A673 (cell line): ENCODE measurements at regions not wholly inside any gene's neighbourhood (a gene's known extent, or its start where the extent isn't known, plus 50 kb on each side); places are given as distances from the start of the nearest gene placed in this dataset.

Source experiments
- BruUV-seq: library from RNA; stranded (reverse); fragments of 400-500 nt; replicated peaks from 2 replicates; lab custom pipeline; 2021; lab: Mats Ljungman, UMichigan
- CTCF ChIA-PET: fragments of 300-600 bp; sonication (Branson Sonifier 250); formaldehyde crosslinking; loops from one replicate; lab custom pipeline; 2022; ENCODE audit warnings: antibody characterized with exemption; lab: Charles Lee
- POLR2A ChIA-PET: fragments of 300-600 bp; sonication (Branson Sonifier 250); formaldehyde crosslinking; loops from one replicate; lab custom pipeline; 2022; ENCODE audit warnings: antibody characterized with exemption; ENCODE audit not compliant: low non-redundant PET; lab: Charles Lee
- DNase-seq: peaks from one replicate; pipeline ENCODE4 v3.0.0-alpha.2; 2015; ENCODE audit warnings: low spot score
- H3K27ac ChIP-seq: fragments of 200-600 bp; sonication (generic); 2 replicates; pipeline ENCODE4 v1.5.1; 2016; ENCODE audit warnings: mixed run types, low read depth, mild to moderate bottlenecking, mixed read lengths, antibody characterized with exemption, low read length; ENCODE audit not compliant: poor library complexity, severe bottlenecking
- H3K27me3 ChIP-seq: fragments of 200-600 bp; sonication (generic); replicated peaks from 2 replicates; pipeline ENCODE4 v1.6.1; 2017; ENCODE audit warnings: mixed run types, low read depth, mild to moderate bottlenecking, mixed read lengths, antibody characterized with exemption, low read length; ENCODE audit not compliant: insufficient read depth, poor library complexity
- H3K36me3 ChIP-seq: fragments of 200-600 bp; sonication (generic); 2 replicates; pipeline ENCODE4 v1.6.1; 2016; ENCODE audit warnings: mixed run types, mild to moderate bottlenecking, mixed read lengths, antibody characterized with exemption, low read length; ENCODE audit not compliant: insufficient read depth, poor library complexity, severe bottlenecking
- H3K4me1 ChIP-seq: fragments of 200-600 bp; sonication (generic); 2 replicates; pipeline ENCODE4 v1.6.1; 2017; ENCODE audit warnings: mixed run types, mild to moderate bottlenecking, mixed read lengths, antibody characterized with exemption, low read length; ENCODE audit not compliant: insufficient read depth, poor library complexity, severe bottlenecking
- H3K4me3 ChIP-seq: fragments of 200-600 bp; sonication (generic); 2 replicates; pipeline ENCODE4 v1.5.1; 2016; ENCODE audit warnings: low read depth, mixed run types, mild to moderate bottlenecking, mixed read lengths, low read length; ENCODE audit not compliant: poor library complexity, severe bottlenecking
- H3K9me3 ChIP-seq: fragments of 200-600 bp; sonication (generic); 2 replicates; pipeline ENCODE4 v1.6.1; 2016; ENCODE audit warnings: mixed run types, low read depth, mild to moderate bottlenecking, mixed read lengths, antibody characterized with exemption, low read length; ENCODE audit not compliant: poor library complexity, severe bottlenecking
- CTCF ChIP-seq: fragments of 300-800, 200-600 bp; sonication (generic); conservative IDR thresholded peaks from 2 replicates; pipeline ENCODE4 v1.5.1; 2017; ENCODE audit warnings: low read depth, mild to moderate bottlenecking, antibody characterized with exemption, low read length, moderate library complexity, mixed read lengths
- EZH2 ChIP-seq: fragments of 200-600 bp; sonication (generic); IDR thresholded peaks from 2 replicates; pipeline ENCODE4 v1.6.1; 2017; ENCODE audit warnings: borderline replicate concordance, low read depth, mild to moderate bottlenecking, mixed read lengths, antibody characterized with exemption, low read length; ENCODE audit not compliant: poor library complexity, severe bottlenecking
- intact Hi-C: fragments of 100-400 bp; cut with micrococcal nuclease; formaldehyde crosslinking; loops from one replicate; pipeline ENCODE4 v1.10.0; 2022; ENCODE audit not compliant: unreplicated experiment

DNA sequence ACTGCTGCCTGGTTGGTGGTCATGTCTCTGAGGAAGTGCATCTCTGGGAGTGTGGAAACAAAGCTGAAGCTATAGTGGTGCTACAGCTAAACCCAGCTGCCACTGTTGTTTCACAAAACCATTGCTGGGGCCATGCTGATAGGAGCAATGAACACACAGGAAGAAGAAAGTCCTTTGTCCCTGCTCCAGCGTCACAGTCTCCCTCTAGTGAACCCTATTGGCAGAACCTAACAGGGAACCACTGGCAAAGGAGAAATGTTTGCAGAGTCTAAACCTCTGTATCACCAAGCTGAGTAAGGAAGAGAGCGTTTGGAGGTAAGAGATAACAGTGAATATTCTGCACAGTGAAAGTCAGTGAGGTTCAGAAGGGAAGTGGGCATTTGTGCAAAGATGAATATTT lies 244.0 kb downstream of the YTHDC2 start:
- intact Hi-C loops: no loop called here
- Histone ChIP-seq H3K27ac (no peak overlapping the region), H3K4me1 (no peaks in the 10 kb centered on the region), H3K36me3 (no peaks in the 10 kb centered on the region), H3K27me3 (peaks cover 13% of the 10 kb centered on the region), H3K4me3 (no peak overlapping the region), H3K9me3 (no peaks in the 10 kb centered on the region)
- ChIA-PET POLR2A (no interaction called here), CTCF (no interaction called here)
- no TSS peak for BruUV-seq
- no peak for TF ChIP-seq CTCF
- DNase-seq: no peak

DNA sequence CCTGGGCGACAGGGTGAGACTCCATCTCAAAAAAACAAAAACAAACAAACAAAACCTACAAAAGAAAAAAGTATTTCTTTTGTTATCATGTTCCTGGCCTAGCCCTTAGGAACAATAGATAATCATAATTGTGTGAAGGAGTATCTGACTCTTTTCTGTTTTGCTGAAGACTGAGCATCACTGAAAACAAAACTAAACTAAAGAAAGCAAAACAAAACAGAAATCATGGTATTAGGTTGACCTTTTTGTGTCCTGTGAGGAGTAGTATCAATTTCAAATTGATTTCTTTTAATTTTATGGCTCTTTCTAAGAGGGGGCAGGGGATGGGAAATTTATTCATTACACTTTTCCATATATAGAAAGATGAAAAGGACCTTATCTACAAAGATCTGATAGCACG lies 246.0 kb downstream of the YTHDC2 start:
- no peak overlapping the region for H3K4me3 ChIP-seq
- no peak overlapping the region for H3K27ac ChIP-seq
- CTCF ChIA-PET: no interaction called here
- no peaks in the 10 kb centered on the region for H3K9me3 ChIP-seq
- DNase-seq: no peak
- POLR2A ChIA-PET: no interaction called here
- no peaks in the 10 kb centered on the region for H3K36me3 ChIP-seq
- intact Hi-C loops: no loop called here
- TF ChIP-seq EZH2: no peak
- no peak for TF ChIP-seq CTCF
- no peaks in the 10 kb centered on the region for H3K4me1 ChIP-seq
- BruUV-seq: no TSS peak
- H3K27me3 ChIP-seq: peaks cover 13% of the 10 kb centered on the region

DNA sequence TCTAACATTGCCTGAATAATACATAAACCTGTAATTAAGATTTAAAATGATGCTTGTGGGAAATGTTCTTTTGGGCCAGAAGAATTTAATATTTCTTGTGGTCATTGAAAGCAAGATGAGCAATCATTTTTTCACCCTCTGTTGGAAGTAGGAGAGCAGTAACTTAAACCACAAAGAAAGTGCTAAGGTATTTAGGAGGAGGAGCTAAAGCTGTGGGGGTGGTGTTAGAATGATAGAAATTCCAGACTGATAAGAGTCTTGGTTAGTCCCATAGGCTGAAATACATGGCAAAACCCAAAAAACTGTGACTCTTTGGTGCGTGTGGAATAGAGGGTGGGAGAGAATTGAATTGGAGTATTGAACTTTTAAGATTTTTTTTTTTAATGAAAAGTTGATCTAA lies 247.0 kb downstream of the YTHDC2 start:
- no peak overlapping the region for H3K27ac ChIP-seq
- ChIA-PET CTCF (no interaction called here), POLR2A (no interaction called here)
- no peaks in the 10 kb centered on the region for H3K9me3 ChIP-seq
- DNase-seq: no peak
- TF ChIP-seq CTCF: no peak
- TF ChIP-seq EZH2: no peak
- no peak overlapping the region for H3K4me3 ChIP-seq
- no TSS peak for BruUV-seq
- intact Hi-C loops: no loop called here
- H3K4me1 ChIP-seq: no peaks in the 10 kb centered on the region
- no peaks in the 10 kb centered on the region for H3K36me3 ChIP-seq
- H3K27me3 ChIP-seq: peaks cover 13% of the 10 kb centered on the region
